Fibroblast of lung (primary cell): ENCODE measurements at regions not wholly inside any gene's neighbourhood (a gene's known extent, or its start where the extent isn't known, plus 50 kb on each side); places are given as distances from the start of the nearest gene placed in this dataset.

Source experiments
- EZH2 ChIP-seq: IDR thresholded peaks from 2 replicates; pipeline ENCODE4 v1.5.1; 2012; ENCODE audit warnings: low read length, control low read depth, mild to moderate bottlenecking; ENCODE audit errors: missing control alignments
- TF ChIP-seq, protein P1 (sequence below), 2 donors: IDR thresholded peaks in 1 of 2; conservative IDR thresholded peaks in 1 of 2; 1 replicate in 1 of 2; 2 replicates in 1 of 2; pipeline ENCODE4 v1.5.1; 2011 to 2012; ENCODE audit warnings: low read length in 2 of 2, control low read depth in 1 of 2, inconsistent platforms in 1 of 2, low read depth in 1 of 2, mild to moderate bottlenecking in 1 of 2

DNA sequence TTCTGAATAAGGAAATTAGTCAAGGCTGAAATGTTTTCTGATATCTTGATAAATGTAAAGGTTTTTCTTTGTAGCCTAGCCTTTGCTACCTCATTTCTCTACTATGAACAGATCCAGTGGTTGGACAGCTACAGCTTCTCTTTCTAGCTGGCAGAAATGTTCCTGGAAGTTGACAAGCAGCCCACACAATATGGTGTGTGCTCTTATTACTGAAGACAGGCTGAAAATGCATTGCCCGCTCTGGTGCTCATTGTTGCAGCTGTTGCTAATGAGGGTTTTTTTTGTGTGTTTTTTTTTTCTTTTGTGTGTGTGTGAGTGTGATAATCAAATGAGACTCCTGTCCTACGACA, 844.3 kb upstream of the SEMA6D start:
- TF ChIP-seq, protein P1, sequence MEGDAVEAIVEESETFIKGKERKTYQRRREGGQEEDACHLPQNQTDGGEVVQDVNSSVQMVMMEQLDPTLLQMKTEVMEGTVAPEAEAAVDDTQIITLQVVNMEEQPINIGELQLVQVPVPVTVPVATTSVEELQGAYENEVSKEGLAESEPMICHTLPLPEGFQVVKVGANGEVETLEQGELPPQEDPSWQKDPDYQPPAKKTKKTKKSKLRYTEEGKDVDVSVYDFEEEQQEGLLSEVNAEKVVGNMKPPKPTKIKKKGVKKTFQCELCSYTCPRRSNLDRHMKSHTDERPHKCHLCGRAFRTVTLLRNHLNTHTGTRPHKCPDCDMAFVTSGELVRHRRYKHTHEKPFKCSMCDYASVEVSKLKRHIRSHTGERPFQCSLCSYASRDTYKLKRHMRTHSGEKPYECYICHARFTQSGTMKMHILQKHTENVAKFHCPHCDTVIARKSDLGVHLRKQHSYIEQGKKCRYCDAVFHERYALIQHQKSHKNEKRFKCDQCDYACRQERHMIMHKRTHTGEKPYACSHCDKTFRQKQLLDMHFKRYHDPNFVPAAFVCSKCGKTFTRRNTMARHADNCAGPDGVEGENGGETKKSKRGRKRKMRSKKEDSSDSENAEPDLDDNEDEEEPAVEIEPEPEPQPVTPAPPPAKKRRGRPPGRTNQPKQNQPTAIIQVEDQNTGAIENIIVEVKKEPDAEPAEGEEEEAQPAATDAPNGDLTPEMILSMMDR (conservative IDR thresholded peaks at IDR 0.05 in 1 of 2, IDR thresholded peaks at IDR 0.05 in 1 of 2; ENCODE audit: low read depth in 1 of 2, low read length in 2 of 2): no peak
- TF ChIP-seq EZH2: no peak
